GM12878 (cell line): ENCODE measurements at regions not wholly inside any gene's neighbourhood (a gene's known extent, or its start where the extent isn't known, plus 50 kb on each side); places are given as distances from the start of the nearest gene placed in this dataset.

Experiments used
- ATAC-seq: fragments of 200-7000 bp; cut with Tn5 transposase; 3 replicates; pipeline ENCODE4 v1.9.1; 2020; ENCODE audit warnings: mild to moderate bottlenecking, moderate library complexity
- BruUV-seq: library from RNA; stranded (reverse); fragments of 400-500 nt; replicated peaks from 2 replicates; lab custom pipeline; 2021; lab: Mats Ljungman, UMichigan
- CTCF ChIA-PET: fragments of 300-600 bp; sonication (Branson Sonifier 250); formaldehyde crosslinking; extraction: SDS; loops from one replicate; lab custom pipeline; 2021; ENCODE audit warnings: inconsistent platforms; lab: Yijun Ruan, JAX
- POLR2A ChIA-PET: fragments of 350-600 bp; formaldehyde crosslinking; extraction: SDS; loops from one replicate; lab custom pipeline; 2021; ENCODE audit warnings: inconsistent platforms; lab: Charles Lee
- RAD21 ChIA-PET: fragments of 300-600 bp; sonication (Branson Sonifier 250); formaldehyde crosslinking; loops from one replicate; lab custom pipeline; 2023; ENCODE audit warnings: antibody characterized with exemption; ENCODE audit not compliant: unreplicated experiment; lab: Charles Lee
- SMC1A ChIA-PET: fragments of 300-600 bp; sonication (Branson Sonifier 250); formaldehyde crosslinking; loops from one replicate; lab custom pipeline; 2023; ENCODE audit not compliant: unreplicated experiment, uncharacterized antibody; lab: Charles Lee
- DNase-seq: peaks from one replicate; pipeline ENCODE4 v3.0.0-alpha.2; 2011; ENCODE audit warnings: low read depth, low spot score
- FAIRE-seq: peaks from 3 replicates; lab custom pipeline; 2011; peaks lifted over from hg19 to GRCh38; lab: Jason Lieb, UNC
- H2AFZ ChIP-seq: 2 replicates; pipeline ENCODE4 v1.6.0; 2011; ENCODE audit warnings: low read depth, low read length, control low read depth; ENCODE audit not compliant: control insufficient read depth
- H3K27ac ChIP-seq: 2 replicates; pipeline ENCODE4 v1.5.1; 2011; ENCODE audit warnings: control low read depth; ENCODE audit not compliant: control insufficient read depth, insufficient read depth
- H3K27me3 ChIP-seq, 2 experiments: replicated peaks in 1 of 2; 2 replicates each; pipeline versions ENCODE4 v1.6.0 to v1.6.1; 2011; ENCODE audit warnings: low read length in 1 of 2; ENCODE audit not compliant: control insufficient read depth in 2 of 2, insufficient read depth in 2 of 2
- H3K36me3 ChIP-seq, 2 experiments: 2 replicates each; pipeline ENCODE4 v1.5.1; 2011; ENCODE audit warnings: low read length in 1 of 2; ENCODE audit not compliant: control insufficient read depth in 2 of 2, insufficient read depth in 2 of 2
- H3K4me1 ChIP-seq: 2 replicates; pipeline ENCODE4 v1.6.1; 2011; ENCODE audit warnings: mild to moderate bottlenecking, low read length, moderate library complexity, mixed read lengths; ENCODE audit not compliant: control insufficient read depth, insufficient read depth
- H3K4me2 ChIP-seq: 2 replicates; pipeline ENCODE4 v1.6.0; 2011; ENCODE audit warnings: control low read depth; ENCODE audit not compliant: control insufficient read depth, insufficient read depth
- H3K4me3 ChIP-seq: fragments of 200-600 bp; sonication (generic); 2 replicates; pipeline ENCODE4 v1.5.1; 2016
- H3K79me2 ChIP-seq: 2 replicates; pipeline ENCODE4 v1.6.0; 2011; ENCODE audit warnings: low read length; ENCODE audit not compliant: control insufficient read depth, insufficient read depth
- H3K9ac ChIP-seq: 2 replicates; pipeline ENCODE4 v1.8.0; 2011; ENCODE audit warnings: low read length, control low read depth, mixed read lengths; ENCODE audit not compliant: control insufficient read depth, insufficient read depth
- H3K9me3 ChIP-seq: replicated peaks from 3 replicates; pipeline ENCODE4 v1.5.1; 2011; ENCODE audit warnings: mild to moderate bottlenecking, low read length; ENCODE audit not compliant: control insufficient read depth, insufficient read depth
- H4K20me1 ChIP-seq: 2 replicates; pipeline ENCODE4 v1.6.0; 2011; ENCODE audit not compliant: control insufficient read depth, insufficient read depth
- ATF2 ChIP-seq: IDR thresholded peaks from 2 replicates; pipeline ENCODE4 v1.6.1; 2012; ENCODE audit warnings: low read length, inconsistent platforms
- BCLAF1 ChIP-seq: fragments of 450-650 bp; IDR thresholded peaks from 2 replicates; pipeline ENCODE4 v1.6.1; 2017; ENCODE audit warnings: antibody characterized with exemption, mild to moderate bottlenecking, moderate library complexity
- CREM ChIP-seq: IDR thresholded peaks from 2 replicates; pipeline ENCODE4 v1.6.1; 2014; ENCODE audit warnings: antibody characterized with exemption, low read depth
- GATAD2B ChIP-seq: fragments of 450-650 bp; conservative IDR thresholded peaks from 2 replicates; pipeline ENCODE4 v1.6.1; 2017; ENCODE audit warnings: low read depth, mild to moderate bottlenecking, moderate library complexity
- LARP7 ChIP-seq: fragments of 450-650 bp; IDR thresholded peaks from 2 replicates; pipeline ENCODE4 v1.6.1; 2017; ENCODE audit warnings: mild to moderate bottlenecking
- NFXL1 ChIP-seq: fragments of 450-650 bp; IDR thresholded peaks from 2 replicates; pipeline ENCODE4 v1.6.1; 2017; ENCODE audit warnings: antibody characterized with exemption, mild to moderate bottlenecking, borderline replicate concordance
- NR2C1 ChIP-seq: fragments of 450-650 bp; IDR thresholded peaks from 2 replicates; pipeline ENCODE4 v1.6.1; 2017; ENCODE audit warnings: antibody characterized with exemption, mild to moderate bottlenecking, moderate library complexity
- PAX8 ChIP-seq: fragments of 450-650 bp; IDR thresholded peaks from 2 replicates; pipeline ENCODE4 v1.6.1; 2017; ENCODE audit warnings: mild to moderate bottlenecking, moderate library complexity
- PKNOX1 ChIP-seq: fragments of 450-650 bp; IDR thresholded peaks from 2 replicates; pipeline ENCODE4 v1.6.1; 2016; ENCODE audit warnings: mild to moderate bottlenecking
- SMAD5 ChIP-seq: IDR thresholded peaks from 2 replicates; pipeline ENCODE4 v1.6.1; 2016; ENCODE audit warnings: antibody characterized with exemption, low read depth
- SREBF1 ChIP-seq: IDR thresholded peaks from 2 replicates; pipeline ENCODE4 v1.6.1; 2012; ENCODE audit warnings: mild to moderate bottlenecking, low read length
- SREBF2 ChIP-seq: IDR thresholded peaks from 2 replicates; pipeline ENCODE4 v1.6.1; 2012; ENCODE audit warnings: mild to moderate bottlenecking, low read length
- STAT3 ChIP-seq: IDR thresholded peaks from 2 replicates; pipeline ENCODE4 v1.6.1; 2011; ENCODE audit warnings: low read depth, low read length, improper control_type of control experiment
- SUZ12 ChIP-seq: fragments of 200-600 bp; sonication (generic); IDR thresholded peaks from one replicate; pipeline ENCODE4 v1.6.1; 2018; ENCODE audit warnings: antibody characterized with exemption, mild to moderate bottlenecking; ENCODE audit not compliant: unreplicated experiment
- TAF1 ChIP-seq: IDR thresholded peaks from 2 replicates; pipeline ENCODE4 v1.6.1; 2011; ENCODE audit warnings: mild to moderate bottlenecking, low read depth, low read length, borderline replicate concordance
- TARDBP ChIP-seq: IDR thresholded peaks from 2 replicates; pipeline ENCODE4 v1.6.1; 2016; ENCODE audit warnings: borderline replicate concordance
- TCF3 ChIP-seq: IDR thresholded peaks from 2 replicates; pipeline ENCODE4 v1.6.1; 2012; ENCODE audit warnings: low read depth, mild to moderate bottlenecking, low read length, borderline replicate concordance; ENCODE audit not compliant: insufficient read depth
- YY1 ChIP-seq: IDR thresholded peaks from 2 replicates; pipeline ENCODE4 v1.6.1; 2011; ENCODE audit warnings: low read depth, mild to moderate bottlenecking, low read length
- ZBED1 ChIP-seq: IDR thresholded peaks from 2 replicates; pipeline ENCODE4 v1.6.1; 2016; ENCODE audit warnings: borderline replicate concordance
- WGBS: methylation state at CpG from one replicate; pipeline ENCODE4 v1.1.6; 2016; ENCODE audit warnings: low lambda C conversion rate; ENCODE audit not compliant: insufficient replicate concordance, insufficient coverage; ENCODE audit errors: missing lambda C conversion rate; 5-methylcytosine and 5-hydroxymethylcytosine counted together
- in situ Hi-C: fragments of 300-500 bp; cut with MboI; formaldehyde crosslinking; loops from 9 replicates; pipeline ENCODE4 v1.14.3; 2018; ENCODE audit warnings: mixed read lengths
- intact Hi-C: fragments of 100-400 bp; cut with micrococcal nuclease; formaldehyde crosslinking; loops from one replicate; pipeline ENCODE4 v1.14.2; 2022; ENCODE audit not compliant: unreplicated experiment
- TF ChIP-seq, protein P1 (sequence below): fragments of 450-650 bp; IDR thresholded peaks from 2 replicates; pipeline ENCODE4 v1.6.1; 2017; ENCODE audit warnings: borderline replicate concordance

DNA sequence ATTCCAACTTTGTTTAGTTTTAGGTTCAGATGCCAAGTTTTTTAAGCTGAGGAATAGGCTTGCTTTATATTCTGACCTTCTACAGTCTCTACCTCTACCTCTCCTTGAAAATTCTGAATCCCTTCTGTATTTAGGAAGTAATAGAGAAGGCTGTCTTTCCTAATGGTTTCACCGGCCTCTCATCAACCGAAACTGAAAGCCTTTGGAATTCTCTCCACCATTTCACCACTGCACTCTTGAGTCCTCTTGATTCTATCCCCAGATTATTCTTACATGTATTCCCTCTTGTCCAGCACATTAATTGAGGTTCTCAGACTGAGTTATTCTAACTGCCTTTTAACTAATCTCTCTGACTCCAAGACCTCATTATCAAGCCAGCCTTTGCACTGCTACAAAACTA lies 67.7 kb upstream of the PICALM start:
- ChIA-PET RAD21 (interaction anchor here (1.3 kb wide), 1 partner anchor 50 kb away, joined by 4 read pairs; no protein-coding TSS in a partner anchor), CTCF (interaction anchor here (1.6 to 5.4 kb wide), 2 partner anchors 13 to 57 kb away, joined by 4 to 17 read pairs; no protein-coding TSS in a partner anchor), POLR2A (interaction anchor here (1.7 kb wide), 1 partner anchor 21 kb away, joined by 3 read pairs; no protein-coding TSS in a partner anchor), SMC1A (interaction anchor here (1.2 to 1.8 kb wide), 2 partner anchors 9 to 67 kb away, joined by 4 to 7 read pairs; partner anchors contain the start of gene PICALM)
- 90% methylated on average over 2 of the region's 2 CpGs for WGBS
- Histone ChIP-seq H3K4me3 (no peak overlapping the region), H4K20me1 (no peaks in the 10 kb centered on the region), H3K79me2 (no peaks in the 10 kb centered on the region), H3K9me3 (no peaks in the 10 kb centered on the region), H2AFZ (no peak overlapping the region), H3K4me1 (peaks cover 11% of the 10 kb centered on the region; the same call in 1 of the 2 replicates), H3K4me2 (no peak overlapping the region), H3K27ac (no peak overlapping the region), H3K9ac (no peak overlapping the region), H3K27me3 (no peaks in the 10 kb centered on the region), H3K36me3 (no peaks in the 10 kb centered on the region)
- in situ Hi-C loops, result no loop called here
- DNase-seq (no peak), ATAC-seq (no peak), FAIRE-seq (no peak)
- no TSS peak for BruUV-seq
- no peak for TF ChIP-seq ATF2
- no peak for TF ChIP-seq NR2C1
- no peak for TF ChIP-seq ZBED1
- no peak for TF ChIP-seq SUZ12
- TF ChIP-seq STAT3, result no peak
- TF ChIP-seq NFXL1, result no peak
- TF ChIP-seq BCLAF1, result no peak
- no peak for TF ChIP-seq TCF3
- TF ChIP-seq GATAD2B, result no peak
- TF ChIP-seq SMAD5, result no peak
- no peak for TF ChIP-seq SREBF2
- no peak for TF ChIP-seq TARDBP
- no peak for TF ChIP-seq LARP7
- TF ChIP-seq TAF1, result no peak
- TF ChIP-seq CREM, result no peak
- TF ChIP-seq PAX8, result no peak
- no peak for TF ChIP-seq YY1
- TF ChIP-seq SREBF1, result no peak
- TF ChIP-seq, protein P1, sequence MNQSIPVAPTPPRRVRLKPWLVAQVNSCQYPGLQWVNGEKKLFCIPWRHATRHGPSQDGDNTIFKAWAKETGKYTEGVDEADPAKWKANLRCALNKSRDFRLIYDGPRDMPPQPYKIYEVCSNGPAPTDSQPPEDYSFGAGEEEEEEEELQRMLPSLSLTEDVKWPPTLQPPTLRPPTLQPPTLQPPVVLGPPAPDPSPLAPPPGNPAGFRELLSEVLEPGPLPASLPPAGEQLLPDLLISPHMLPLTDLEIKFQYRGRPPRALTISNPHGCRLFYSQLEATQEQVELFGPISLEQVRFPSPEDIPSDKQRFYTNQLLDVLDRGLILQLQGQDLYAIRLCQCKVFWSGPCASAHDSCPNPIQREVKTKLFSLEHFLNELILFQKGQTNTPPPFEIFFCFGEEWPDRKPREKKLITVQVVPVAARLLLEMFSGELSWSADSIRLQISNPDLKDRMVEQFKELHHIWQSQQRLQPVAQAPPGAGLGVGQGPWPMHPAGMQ, result no peak
- no peak for TF ChIP-seq PKNOX1
- intact Hi-C loops, result no loop called here
